Midbrain (tissue), 1 donor: ENCODE measurements at regions not wholly inside any gene's neighbourhood (a gene's known extent, or its start where the extent isn't known, plus 50 kb on each side); places are given as distances from the start of the nearest gene placed in this dataset.
A peak's percentile ranks its signal among the peaks of the same experiment; 100 is the strongest.

Source experiments
- DNase-seq: peaks from one replicate; lab custom pipeline; 2025; lab: John Stamatoyannopoulos, UW

DNA sequence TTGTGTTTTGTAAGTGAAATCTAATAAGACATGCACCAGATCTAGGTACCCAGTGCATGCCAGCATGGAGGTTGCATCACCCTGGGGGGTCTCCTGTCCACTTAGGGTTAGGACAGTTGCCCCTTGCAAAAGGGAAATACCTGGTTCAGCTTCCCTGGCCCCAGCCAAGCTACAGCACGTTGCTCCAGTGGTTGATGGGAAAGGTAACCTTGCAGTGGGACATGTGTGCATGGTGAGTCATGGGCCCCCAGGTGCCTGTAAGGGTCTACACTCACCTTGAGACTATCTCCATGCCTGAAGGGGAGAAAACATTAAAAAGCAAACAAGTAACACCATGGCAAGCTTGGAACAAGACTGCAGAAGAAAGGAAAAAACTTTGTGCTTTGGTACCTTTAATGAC, 143.9 kb downstream of the LSM5 start:
- no peak for DNase-seq

- DNase-seq: no peak
Observed at GRCh38 chr7:32336726-32337125, 153.5 kb downstream of the LSM5 start.

DNA sequence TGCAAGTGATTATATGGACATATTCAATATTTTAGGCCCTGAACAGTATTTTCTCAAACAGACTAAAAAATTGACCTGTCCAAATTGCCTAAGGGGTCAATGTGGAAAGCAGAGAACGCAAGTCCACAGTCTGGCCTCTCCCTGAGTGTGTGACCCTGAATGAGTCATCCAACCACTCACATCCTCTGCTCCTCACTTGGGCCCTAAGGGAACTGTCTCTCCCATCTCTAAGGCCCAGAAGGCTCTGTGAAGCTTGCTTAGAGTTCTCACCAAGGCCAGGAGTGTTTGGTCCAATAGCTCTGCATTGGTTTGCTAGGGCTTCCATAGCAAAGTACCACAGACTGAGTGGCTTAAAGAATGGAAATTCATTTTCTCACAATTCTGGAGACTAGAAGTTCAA, 155.1 kb downstream of the LSM5 start:
- no peak for DNase-seq

- DNase-seq: no peak
Observed at GRCh38 chr7:32330602-32331001, 159.6 kb downstream of the LSM5 start.

- DNase-seq: no peak
Observed at GRCh38 chr7:32326078-32326477, 164.1 kb downstream of the LSM5 start.

- no peak for DNase-seq
Observed at GRCh38 chr7:32323712-32324111, 166.5 kb downstream of the LSM5 start.

GRCh38 chr7:32319012-32319382, 171.2 kb downstream of the LSM5 start:
- no peak for DNase-seq

- DNase-seq: no peak
Observed at GRCh38 chr7:32318300-32319011, 171.7 kb downstream of the LSM5 start.

DNA sequence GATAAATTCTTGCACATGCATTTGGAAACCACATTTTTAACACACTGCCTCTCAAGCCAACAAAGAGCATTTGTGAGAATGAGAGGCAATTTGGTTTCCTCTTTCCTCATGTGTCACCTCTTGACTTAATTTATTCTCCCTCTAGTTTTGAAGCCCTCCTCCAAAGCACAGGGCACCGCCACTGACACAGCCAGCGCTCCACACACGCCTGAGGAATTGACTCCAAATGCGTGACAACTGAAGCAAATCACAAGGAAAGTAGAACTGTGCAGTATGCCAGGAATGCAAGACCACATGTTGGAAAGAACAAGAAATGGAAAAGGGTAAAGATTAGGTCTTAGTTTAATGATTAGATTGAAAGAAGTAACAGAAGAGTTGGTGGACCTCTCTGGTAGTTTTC, 173.3 kb downstream of the LSM5 start:
- DNase-seq: no peak

DNA sequence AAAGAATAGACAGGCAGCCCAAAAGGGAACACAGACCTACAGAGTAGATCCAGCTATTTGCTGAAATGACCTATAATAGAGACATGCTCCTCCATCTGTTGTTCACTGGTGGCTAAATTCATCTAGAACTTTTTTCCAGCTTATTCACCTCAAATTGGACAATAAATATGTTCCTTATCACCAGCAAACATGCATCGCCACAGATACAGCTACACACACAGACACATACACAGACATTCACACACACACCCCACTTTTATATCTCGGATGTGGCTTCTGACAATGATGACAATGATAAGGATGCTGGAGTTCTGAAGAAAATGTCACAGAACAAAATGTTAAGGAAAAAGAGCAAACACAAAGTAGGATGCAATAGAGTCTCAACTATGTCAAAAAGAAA, 175.4 kb downstream of the LSM5 start:
- no peak for DNase-seq

GRCh38 chr7:32301427-32301826, 188.8 kb downstream of the LSM5 start:
- DNase-seq: no peak

GRCh38 chr7:32299133-32299702, 191.0 kb downstream of the LSM5 start:
- no peak for DNase-seq

GRCh38 chr7:32298408-32299132, 191.6 kb downstream of the LSM5 start:
- DNase-seq: no peak

- DNase-seq: no peak
Observed at GRCh38 chr7:32293833-32294232, 196.3 kb downstream of the LSM5 start.

GRCh38 chr7:32289651-32290414, 200.3 kb downstream of the LSM5 start:
- peak; percentile 78 for DNase-seq

GRCh38 chr7:32285698-32286097, 204.5 kb downstream of the LSM5 start:
- DNase-seq: no peak

- no peak for DNase-seq
Observed at GRCh38 chr7:32283546-32283945, 206.6 kb downstream of the LSM5 start.

GRCh38 chr7:32279500-32279899, 209.3 kb upstream of the PDE1C start:
- no peak for DNase-seq

DNA sequence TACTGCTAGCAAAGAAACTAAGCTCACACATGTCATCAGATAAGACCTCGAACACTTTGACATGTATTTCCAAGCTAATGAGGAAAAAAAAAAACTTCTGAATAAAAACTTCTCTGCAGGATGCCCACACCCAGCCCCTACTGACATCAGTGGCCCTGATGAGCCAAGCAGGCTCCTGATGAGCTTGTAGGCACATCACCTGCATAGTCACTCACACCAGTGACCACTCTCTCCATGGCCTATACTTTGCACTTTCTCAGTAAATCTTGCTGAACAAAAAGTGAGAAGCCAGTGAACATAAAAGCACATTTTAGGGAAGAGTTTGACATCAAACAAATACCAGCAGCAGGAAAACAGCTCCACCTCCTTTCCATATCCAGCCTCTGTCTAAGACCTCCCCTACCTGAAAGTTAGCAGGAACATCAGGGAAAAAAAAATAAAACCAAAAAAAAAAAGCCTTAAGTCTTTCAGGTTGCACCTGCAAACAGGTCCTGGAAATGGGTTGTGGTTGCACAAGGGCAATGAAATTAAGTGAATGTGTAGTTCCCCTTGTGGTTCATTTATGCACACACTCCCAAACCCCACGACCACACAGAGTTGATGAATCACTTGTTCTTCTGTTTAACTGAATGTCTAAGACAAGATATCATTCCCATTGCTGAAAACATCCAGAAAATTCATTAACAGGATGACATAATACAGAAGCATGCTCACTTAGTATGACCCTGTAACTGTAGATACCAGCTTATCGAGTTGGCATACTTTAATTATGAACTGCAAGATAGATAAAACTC, 205.2 kb upstream of the PDE1C start:
- no peak for DNase-seq

DNA sequence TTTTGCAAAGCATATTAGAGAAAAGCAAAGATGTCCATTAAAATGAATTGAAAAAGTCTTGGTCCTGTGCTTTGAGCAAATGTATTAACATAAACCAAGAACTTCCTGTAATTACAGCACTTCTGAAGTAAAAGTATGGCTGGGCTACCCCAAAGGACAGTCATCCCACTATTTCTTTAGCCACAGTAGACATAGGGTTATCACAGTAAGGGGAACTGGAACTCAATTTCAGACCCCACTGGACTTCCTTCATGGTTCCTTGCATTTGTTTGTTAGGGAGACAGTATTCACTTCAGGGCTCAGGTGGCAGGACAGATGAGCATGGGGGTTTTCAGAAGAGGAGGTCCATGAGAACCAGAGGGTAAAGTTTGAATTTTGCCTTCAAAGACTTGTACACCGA, 203.1 kb upstream of the PDE1C start:
- DNase-seq: no peak

- no peak for DNase-seq
Observed at GRCh38 chr7:32266932-32267475, 196.8 kb upstream of the PDE1C start.
